Lung (tissue), 11 donors: ENCODE measurements at regions not wholly inside any gene's neighbourhood (a gene's known extent, or its start where the extent isn't known, plus 50 kb on each side); places are given as distances from the start of the nearest gene placed in this dataset.

Experiments used
- ATAC-seq: fragments of 200-7000 bp; cut with Tn5 transposase; one replicate; pipeline ENCODE4 v1.9.1; 2020; ENCODE audit warnings: moderate number of reproducible peaks; ENCODE audit not compliant: insufficient read depth, low FRiP score
- DNase-seq, 3 donors: peaks; one replicate each; pipeline ENCODE4 v3.0.0-alpha.2; 2013 to 2017
- H3K27ac ChIP-seq, 2 donors: one replicate each; pipeline ENCODE4 v1.5.1; 2013; ENCODE audit warnings: mild to moderate bottlenecking in 2 of 2, moderate library complexity in 2 of 2, control low read depth in 1 of 2, inconsistent platforms in 1 of 2, low read depth in 1 of 2, low read length in 1 of 2
- H3K27me3 ChIP-seq, 3 donors: one replicate each; pipeline ENCODE4 v1.5.1; 2013; ENCODE audit warnings: low read length in 2 of 3; ENCODE audit not compliant: control insufficient read depth in 3 of 3, insufficient read depth in 3 of 3
- H3K36me3 ChIP-seq, 4 donors: one replicate each; pipeline ENCODE4 v1.5.1; 2013; ENCODE audit warnings: low read length in 4 of 4, mild to moderate bottlenecking in 1 of 4, moderate library complexity in 1 of 4; ENCODE audit not compliant: control insufficient read depth in 4 of 4, insufficient read depth in 4 of 4
- H3K4me1 ChIP-seq, 5 donors: one replicate each; pipeline ENCODE4 v1.5.1; 2013; ENCODE audit warnings: low read length in 5 of 5, mild to moderate bottlenecking in 2 of 5, moderate library complexity in 1 of 5; ENCODE audit not compliant: control insufficient read depth in 5 of 5, insufficient read depth in 5 of 5
- H3K4me3 ChIP-seq: one replicate; pipeline ENCODE4 v1.5.1; 2013; ENCODE audit warnings: mild to moderate bottlenecking, control low read depth, moderate library complexity
- H3K9ac ChIP-seq, 2 donors: one replicate each; pipeline ENCODE4 v1.5.1; 2013; ENCODE audit warnings: low read length in 2 of 2, control low read depth in 1 of 2; ENCODE audit not compliant: insufficient read depth in 1 of 2
- H3K9me3 ChIP-seq, 4 donors: one replicate each; pipeline ENCODE4 v1.5.1; 2013; ENCODE audit warnings: low read length in 3 of 4, mild to moderate bottlenecking in 1 of 4, moderate library complexity in 1 of 4; ENCODE audit not compliant: control insufficient read depth in 4 of 4, insufficient read depth in 3 of 4
- CTCF ChIP-seq: IDR thresholded peaks from 2 replicates; pipeline ENCODE4 v1.5.1; 2012; ENCODE audit warnings: mild to moderate bottlenecking; ENCODE audit errors: control extremely low read depth, extremely low read depth
- WGBS, 2 donors: extraction: QIAGEN DNeasy Blood & Tissue Kit; methylation state at CpG; one replicate each; pipeline ENCODE4 v1.1.7; 2013; 5-methylcytosine and 5-hydroxymethylcytosine counted together
- donor health status: control.
- donor health status: control.
- donor health status: Bipolar disorder and iron deficiency.
- donor health status: healthy.
- donor health status: DM: yes; HTN: yes; CAD: no.

- no peaks in the 10 kb centered on the region for H3K27me3 ChIP-seq
- no peak overlapping the region for H3K4me3 ChIP-seq
- H3K9ac ChIP-seq = no peak overlapping the region
- peaks cover 0 to 2% (median 0%) of the 10 kb centered on the region in 4 donors for H3K9me3 ChIP-seq
- TF ChIP-seq CTCF = no peak
- ATAC-seq = no peak
- WGBS, 2 donors = 83 to 99% methylated on average over 3 of the region's 3 CpGs
- no peak overlapping the region for H3K27ac ChIP-seq
- DNase-seq = no peak
- H3K4me1 ChIP-seq = peaks cover 0 to 6% (median 0%) of the 10 kb centered on the region in 5 donors
- H3K36me3 ChIP-seq = no peaks in the 10 kb centered on the region
Measured at GRCh38 chr5:165101709-165102108, 1596.3 kb downstream of the MAT2B start.

- TF ChIP-seq CTCF = no peak
- peaks cover 0 to 6% (median 0%) of the 10 kb centered on the region in 5 donors for H3K4me1 ChIP-seq
- no peak for ATAC-seq
- no peaks in the 10 kb centered on the region for H3K27me3 ChIP-seq
- H3K36me3 ChIP-seq = no peaks in the 10 kb centered on the region
- no peaks in the 10 kb centered on the region for H3K9me3 ChIP-seq
- no peak overlapping the region for H3K4me3 ChIP-seq
- no peak overlapping the region for H3K27ac ChIP-seq
- H3K9ac ChIP-seq = no peak overlapping the region
- WGBS, 2 donors = 59 to 89% methylated on average over 4 of the region's 4 CpGs
- DNase-seq = peak in 2 of 3 donors; percentile 87 to 91
Measured at GRCh38 chr5:165104611-165105010, 1599.2 kb downstream of the MAT2B start.

GRCh38 chr5:165108809-165109208 is 1603.4 kb downstream of the MAT2B start:
- no peaks in the 10 kb centered on the region for H3K9me3 ChIP-seq
- H3K36me3 ChIP-seq = no peaks in the 10 kb centered on the region
- 68 to 76% methylated on average over 3 of the region's 3 CpGs for WGBS, 2 donors
- DNase-seq = no peak
- no peak overlapping the region for H3K9ac ChIP-seq
- no peak for ATAC-seq
- TF ChIP-seq CTCF = no peak
- no peak overlapping the region for H3K4me3 ChIP-seq
- peaks cover 0 to 6% (median 0%) of the 10 kb centered on the region in 5 donors for H3K4me1 ChIP-seq
- no peak overlapping the region for H3K27ac ChIP-seq
- H3K27me3 ChIP-seq = no peaks in the 10 kb centered on the region

GRCh38 chr5:165119175-165119574 is 1613.8 kb downstream of the MAT2B start:
- 65 to 79% methylated on average over 2 of the region's 2 CpGs for WGBS, 2 donors
- TF ChIP-seq CTCF = no peak
- DNase-seq = no peak

More at GRCh38 chr5:165119175-165119574, 1613.8 kb downstream of the MAT2B start:
- Histone ChIP-seq H3K9ac (no peak overlapping the region), H3K27me3 (no peaks in the 10 kb centered on the region), H3K36me3 (no peaks in the 10 kb centered on the region), H3K4me3 (no peak overlapping the region), H3K27ac (no peak overlapping the region), H3K4me1 (peaks cover 0 to 11% (median 0%) of the 10 kb centered on the region in 5 donors), H3K9me3 (peaks cover 0 to 3% (median 0%) of the 10 kb centered on the region in 4 donors)
- ATAC-seq = no peak
